NB4 (cell line): ENCODE measurements at regions not wholly inside any gene's neighbourhood (a gene's known extent, or its start where the extent isn't known, plus 50 kb on each side); places are given as distances from the start of the nearest gene placed in this dataset.

Experiments
- MAX ChIP-seq: IDR thresholded peaks from 2 replicates; pipeline ENCODE4 v1.6.1; 2011; ENCODE audit warnings: low read depth, low read length
- TF ChIP-seq, protein P1 (sequence below): IDR thresholded peaks from one replicate; pipeline ENCODE4 v1.5.1; 2012; ENCODE audit warnings: low read depth, low read length

DNA sequence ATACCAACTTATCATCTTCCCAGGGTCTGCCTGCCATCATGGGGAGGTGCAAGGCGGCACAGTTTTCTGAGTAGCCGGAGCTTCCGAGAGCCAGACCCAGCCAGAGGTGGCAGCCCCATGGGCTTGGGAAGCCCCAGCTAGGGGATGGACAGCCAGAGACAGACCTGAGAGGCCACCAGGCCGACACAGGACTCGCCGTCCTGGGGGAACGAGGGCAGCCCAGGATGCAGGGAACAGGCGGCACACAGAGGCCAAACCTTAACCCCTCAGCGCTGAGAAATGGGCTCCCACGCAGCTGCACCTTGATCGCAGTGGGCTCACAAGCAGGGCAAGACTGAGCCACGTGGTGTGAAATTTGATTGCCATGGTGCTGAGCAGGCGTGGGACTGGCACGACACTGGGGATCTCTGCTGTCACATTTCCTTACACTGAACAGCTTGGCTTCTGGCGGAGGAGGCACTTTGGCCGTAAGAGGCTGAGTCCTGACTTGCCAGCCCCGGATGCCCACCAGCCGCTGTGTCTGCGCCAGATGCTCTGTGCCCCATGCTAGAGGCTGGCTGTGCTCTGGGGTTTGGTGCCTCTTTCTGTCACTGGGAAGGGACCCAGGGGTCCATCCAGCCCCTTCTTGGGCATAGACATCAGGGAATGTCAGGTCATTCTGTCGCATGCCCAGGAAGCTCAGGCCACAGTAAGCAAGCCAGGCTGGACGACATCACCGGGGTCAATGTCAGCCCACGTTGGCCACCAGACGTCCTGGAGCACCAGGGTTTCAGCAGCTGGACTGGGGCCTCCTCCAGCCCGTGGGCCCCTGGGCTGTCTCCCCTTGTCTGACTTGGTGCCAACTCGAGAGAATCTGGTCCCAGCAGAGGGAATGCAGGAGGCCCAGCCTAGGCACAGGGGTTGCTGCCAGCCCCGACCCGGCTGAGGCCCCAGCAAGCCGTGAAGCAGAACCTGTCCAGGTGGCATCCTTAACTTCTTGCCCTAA lies 312.1 kb upstream of the MYT1L start:
- TF ChIP-seq MAX, result no peak
- TF ChIP-seq, protein P1, sequence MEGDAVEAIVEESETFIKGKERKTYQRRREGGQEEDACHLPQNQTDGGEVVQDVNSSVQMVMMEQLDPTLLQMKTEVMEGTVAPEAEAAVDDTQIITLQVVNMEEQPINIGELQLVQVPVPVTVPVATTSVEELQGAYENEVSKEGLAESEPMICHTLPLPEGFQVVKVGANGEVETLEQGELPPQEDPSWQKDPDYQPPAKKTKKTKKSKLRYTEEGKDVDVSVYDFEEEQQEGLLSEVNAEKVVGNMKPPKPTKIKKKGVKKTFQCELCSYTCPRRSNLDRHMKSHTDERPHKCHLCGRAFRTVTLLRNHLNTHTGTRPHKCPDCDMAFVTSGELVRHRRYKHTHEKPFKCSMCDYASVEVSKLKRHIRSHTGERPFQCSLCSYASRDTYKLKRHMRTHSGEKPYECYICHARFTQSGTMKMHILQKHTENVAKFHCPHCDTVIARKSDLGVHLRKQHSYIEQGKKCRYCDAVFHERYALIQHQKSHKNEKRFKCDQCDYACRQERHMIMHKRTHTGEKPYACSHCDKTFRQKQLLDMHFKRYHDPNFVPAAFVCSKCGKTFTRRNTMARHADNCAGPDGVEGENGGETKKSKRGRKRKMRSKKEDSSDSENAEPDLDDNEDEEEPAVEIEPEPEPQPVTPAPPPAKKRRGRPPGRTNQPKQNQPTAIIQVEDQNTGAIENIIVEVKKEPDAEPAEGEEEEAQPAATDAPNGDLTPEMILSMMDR, result no peak
